Subcutaneous abdominal adipose tissue (tissue), 5 donors: ENCODE measurements at regions not wholly inside any gene's neighbourhood (a gene's known extent, or its start where the extent isn't known, plus 50 kb on each side); places are given as distances from the start of the nearest gene placed in this dataset.
"Not testable (repeated sequence)": the region's sequence is repeated elsewhere in the genome, so short reads cannot be mapped to it uniquely, and the experiment has no call there.

Experiments
- H3K27ac ChIP-seq: one replicate; pipeline ENCODE4 v1.7.0; 2013; ENCODE audit warnings: low read depth, mild to moderate bottlenecking, inconsistent platforms, low read length, moderate library complexity
- H3K27me3 ChIP-seq, 5 donors: one replicate each; pipeline ENCODE4 v1.7.0; 2013; ENCODE audit warnings: low read length in 5 of 5, inconsistent platforms in 1 of 5; ENCODE audit not compliant: control insufficient read depth in 5 of 5, insufficient read depth in 4 of 5
- H3K36me3 ChIP-seq, 5 donors: one replicate each; pipeline ENCODE4 v1.7.0; 2013; ENCODE audit warnings: low read length in 5 of 5; ENCODE audit not compliant: control insufficient read depth in 5 of 5, insufficient read depth in 5 of 5
- H3K4me1 ChIP-seq, 5 donors: one replicate each; pipeline ENCODE4 v1.7.0; 2013; ENCODE audit warnings: low read length in 5 of 5, mild to moderate bottlenecking in 3 of 5, moderate library complexity in 1 of 5; ENCODE audit not compliant: control insufficient read depth in 5 of 5, insufficient read depth in 5 of 5
- H3K4me3 ChIP-seq, 5 donors: one replicate each; pipeline ENCODE4 v1.7.0; 2013; ENCODE audit warnings: low read length in 5 of 5, low read depth in 1 of 5
- H3K9ac ChIP-seq, 5 donors: one replicate each; pipeline ENCODE4 v1.7.0; 2013; ENCODE audit warnings: low read length in 5 of 5, mild to moderate bottlenecking in 4 of 5, moderate library complexity in 3 of 5
- H3K9me3 ChIP-seq, 5 donors: one replicate each; pipeline ENCODE4 v1.7.0; 2013; ENCODE audit warnings: low read length in 5 of 5; ENCODE audit not compliant: control insufficient read depth in 5 of 5
- donor health status: healthy.
- donor health status: healthy.
- donor health status: healthy.
- donor health status: healthy.
- donor health status: healthy.

DNA sequence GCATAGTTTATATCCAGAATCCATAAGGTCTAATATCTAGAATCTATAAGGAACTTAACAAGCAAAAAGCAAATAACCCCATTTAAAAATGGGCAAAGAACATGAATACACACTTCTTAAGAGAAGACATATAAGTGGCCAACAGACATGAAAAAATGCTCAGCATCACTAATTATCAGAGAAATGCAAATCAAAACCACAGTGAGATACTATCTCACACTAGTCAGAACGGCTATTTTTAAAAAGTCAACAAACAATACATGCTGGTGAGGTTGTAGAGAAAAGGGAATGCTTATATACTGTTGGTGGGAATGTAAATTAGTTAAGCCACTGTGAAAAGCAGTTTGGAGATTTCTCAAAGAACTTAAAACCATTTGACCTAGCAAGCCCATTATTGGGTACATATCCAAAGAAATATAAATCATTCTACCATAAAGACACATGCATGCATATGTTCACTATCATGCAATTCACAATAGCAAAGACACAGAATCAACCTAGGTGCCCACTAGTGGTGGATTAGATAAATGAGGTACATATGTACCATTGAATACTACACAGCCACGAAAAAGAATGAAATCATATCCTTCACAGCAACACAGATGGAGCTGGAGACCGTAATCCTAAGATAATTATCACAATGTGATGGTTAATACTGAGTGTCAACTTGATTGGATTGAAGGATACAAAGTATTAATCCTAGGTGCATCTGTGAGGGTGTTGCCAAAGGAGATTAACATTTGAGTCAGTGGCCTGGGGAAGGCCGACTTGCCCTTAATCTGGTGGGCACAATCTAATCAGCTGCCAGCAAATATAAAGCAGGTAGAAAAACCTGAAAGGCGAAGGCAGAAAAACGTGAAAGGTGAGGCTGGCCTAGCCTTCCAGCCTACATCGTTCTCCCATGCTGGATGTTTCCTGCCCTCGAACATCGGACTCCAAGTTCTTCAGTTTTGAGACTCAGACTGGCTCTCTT is 397.2 kb downstream of the NKX6-1 start:
- H3K4me1 ChIP-seq, H3K27me3 ChIP-seq, H3K9me3 ChIP-seq, H3K27ac ChIP-seq, H3K9ac ChIP-seq, H3K36me3 ChIP-seq, H3K4me3 ChIP-seq: not testable (repeated sequence)

DNA sequence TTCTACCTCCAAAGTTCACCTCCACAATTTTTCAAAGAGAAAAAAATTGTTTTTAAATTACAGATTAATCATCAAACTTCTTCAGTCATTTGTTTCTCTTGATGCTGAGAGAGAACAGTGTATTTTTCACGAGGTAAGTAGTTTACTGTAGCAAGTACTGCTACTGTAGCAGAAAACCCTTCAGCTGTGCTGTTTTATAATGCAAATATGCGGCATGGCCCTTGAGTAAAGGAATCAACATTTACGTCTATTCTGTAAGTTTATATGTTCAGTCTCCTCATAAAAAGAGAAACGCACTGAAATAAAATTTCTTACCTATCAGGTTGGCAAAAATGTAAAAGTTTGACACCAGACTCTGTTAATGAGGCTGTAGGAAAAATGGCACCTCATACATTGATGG is 399.0 kb downstream of the NKX6-1 start:
- Histone ChIP-seq H3K27me3 (no peaks in the 10 kb centered on the region), H3K4me1 (no peaks in the 10 kb centered on the region), H3K36me3 (no peaks in the 10 kb centered on the region), H3K9ac (no peak overlapping the region), H3K27ac (no peak overlapping the region), H3K9me3 (no peaks in the 10 kb centered on the region), H3K4me3 (no peak overlapping the region)

DNA sequence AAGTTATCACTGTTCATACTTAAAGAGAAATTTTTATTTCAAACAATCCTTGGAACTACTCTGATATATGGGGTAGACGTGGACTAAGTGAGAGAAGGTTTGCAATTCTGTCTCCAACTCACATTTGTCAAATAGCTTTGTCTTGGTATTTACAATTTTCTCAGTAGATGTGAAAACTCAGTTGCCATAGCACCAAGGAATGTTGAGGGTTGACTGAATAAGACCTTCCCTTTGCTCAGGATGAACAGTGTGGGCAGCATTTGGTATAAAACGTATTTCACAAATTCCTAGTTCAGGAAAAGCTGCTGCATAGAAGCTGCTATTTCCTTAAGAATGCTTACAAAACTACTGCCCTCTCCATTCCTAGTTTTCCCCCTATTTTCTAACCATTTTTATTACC is 399.5 kb downstream of the NKX6-1 start:
- Histone ChIP-seq H3K9me3 (no peaks in the 10 kb centered on the region), H3K9ac (no peak overlapping the region), H3K27me3 (no peaks in the 10 kb centered on the region), H3K4me3 (no peak overlapping the region), H3K36me3 (no peaks in the 10 kb centered on the region), H3K27ac (no peak overlapping the region), H3K4me1 (no peaks in the 10 kb centered on the region)

DNA sequence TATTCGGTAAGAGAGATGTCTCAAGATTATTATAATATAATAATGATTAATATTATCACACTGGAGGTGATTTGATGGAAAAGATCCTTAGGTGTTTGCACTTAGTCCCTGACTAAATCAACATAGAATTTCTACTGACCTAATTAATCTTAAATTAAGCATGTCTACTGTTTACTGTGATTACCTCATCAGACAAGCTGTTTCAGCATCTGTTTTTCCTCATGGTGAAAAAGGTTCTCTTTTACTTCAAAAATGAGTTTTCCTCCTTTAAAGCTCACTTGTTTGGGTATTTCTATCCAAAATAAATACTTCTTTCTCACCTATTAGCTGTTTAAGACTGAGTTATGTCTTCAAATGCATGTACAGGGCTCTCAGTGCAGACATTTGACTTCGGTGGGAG is 407.8 kb downstream of the NKX6-1 start:
- no peak overlapping the region for H3K9ac ChIP-seq
- no peak overlapping the region for H3K27ac ChIP-seq
- no peaks in the 10 kb centered on the region for H3K36me3 ChIP-seq
- H3K4me3 ChIP-seq: no peak overlapping the region
- no peaks in the 10 kb centered on the region for H3K4me1 ChIP-seq
- no peaks in the 10 kb centered on the region for H3K27me3 ChIP-seq
- no peaks in the 10 kb centered on the region for H3K9me3 ChIP-seq

DNA sequence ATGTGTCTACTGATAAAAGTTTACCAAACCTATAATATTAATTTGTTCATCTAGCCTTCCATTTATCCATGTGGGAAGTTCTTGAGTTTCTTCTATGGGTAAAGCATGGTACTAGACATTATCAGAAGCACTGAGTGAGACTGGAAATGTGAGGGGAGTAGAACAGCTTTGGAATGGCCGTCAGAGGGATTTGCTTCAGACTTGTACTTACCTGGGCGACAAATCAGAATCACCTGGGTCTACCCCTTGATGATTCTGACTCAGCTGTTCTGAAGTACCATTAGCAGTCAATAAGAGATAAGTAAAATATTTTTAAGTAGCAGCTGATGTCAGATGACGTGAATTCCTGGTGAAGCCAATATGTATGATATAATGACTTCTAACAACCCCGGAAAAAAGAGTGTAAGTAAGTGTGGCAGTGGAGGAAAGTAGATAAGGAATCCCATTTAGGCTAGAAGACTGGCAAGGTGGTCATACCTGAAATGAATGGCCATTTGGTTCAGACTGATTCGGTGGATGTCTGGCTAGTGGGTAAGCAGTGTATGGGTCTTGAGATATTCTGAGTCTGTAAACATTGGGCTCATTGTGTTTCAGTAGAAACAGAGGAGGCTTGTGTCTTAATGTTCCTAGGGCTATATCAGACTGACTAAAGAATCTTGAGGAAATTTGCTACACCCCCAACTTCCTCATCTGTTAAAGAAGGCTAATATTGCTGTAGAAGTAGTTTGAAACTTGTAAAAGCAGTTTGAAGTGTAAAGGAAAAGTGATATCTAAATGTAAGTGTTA is 409.2 kb downstream of the NKX6-1 start:
- Histone ChIP-seq H3K4me1 (no peaks in the 10 kb centered on the region), H3K27ac (no peak overlapping the region), H3K27me3 (no peaks in the 10 kb centered on the region), H3K36me3 (no peaks in the 10 kb centered on the region), H3K4me3 (no peak overlapping the region), H3K9me3 (no peaks in the 10 kb centered on the region), H3K9ac (no peak overlapping the region)

DNA sequence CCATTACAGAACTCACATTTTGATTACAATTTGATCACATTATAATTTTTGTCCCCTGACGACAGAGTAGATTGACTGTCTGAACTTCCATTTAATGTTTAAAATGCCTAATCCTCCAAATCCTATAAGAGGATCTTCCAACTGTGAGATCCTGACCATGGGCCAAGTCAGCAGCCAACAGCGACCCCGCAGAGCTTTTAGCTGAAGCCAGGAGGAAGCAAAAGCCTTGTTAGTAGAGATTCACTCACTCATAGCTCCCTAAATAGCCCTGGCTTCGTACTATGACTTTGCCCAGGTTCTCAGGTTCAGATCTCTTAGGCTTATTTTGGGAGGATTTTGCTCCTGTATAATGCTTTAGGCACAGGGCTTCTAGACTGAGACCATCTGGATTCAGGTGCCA is 413.1 kb downstream of the NKX6-1 start:
- Histone ChIP-seq H3K9me3 (no peaks in the 10 kb centered on the region), H3K4me1 (no peaks in the 10 kb centered on the region), H3K9ac (no peak overlapping the region), H3K4me3 (no peak overlapping the region), H3K27ac (no peak overlapping the region), H3K27me3 (no peaks in the 10 kb centered on the region), H3K36me3 (no peaks in the 10 kb centered on the region)

DNA sequence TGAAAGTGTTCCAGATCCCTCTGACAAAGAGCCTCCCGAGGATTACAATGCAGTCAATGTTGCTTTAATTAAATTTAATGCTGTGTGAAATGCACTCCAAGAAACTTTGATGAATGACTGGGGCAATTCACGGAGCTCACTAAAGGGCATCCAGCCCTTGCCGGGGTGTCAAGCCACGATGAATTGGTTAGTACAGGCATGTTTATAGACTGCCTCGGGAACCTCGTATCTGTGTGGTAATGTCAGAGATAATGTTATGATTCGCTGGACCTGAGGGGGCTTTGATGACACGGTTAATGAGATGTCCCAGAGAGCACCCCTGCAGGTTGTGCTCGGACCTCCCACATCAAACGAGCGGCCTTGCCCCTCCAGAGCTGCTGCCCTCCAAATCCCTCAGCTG is 428.8 kb downstream of the NKX6-1 start:
- no peak overlapping the region for H3K27ac ChIP-seq
- H3K36me3 ChIP-seq: no peaks in the 10 kb centered on the region
- H3K4me3 ChIP-seq: no peak overlapping the region
- H3K9ac ChIP-seq: no peak overlapping the region
- H3K4me1 ChIP-seq: no peaks in the 10 kb centered on the region
- H3K27me3 ChIP-seq: peaks cover 0 to 3% (median 0%) of the 10 kb centered on the region in 5 donors
- H3K9me3 ChIP-seq: no peaks in the 10 kb centered on the region

DNA sequence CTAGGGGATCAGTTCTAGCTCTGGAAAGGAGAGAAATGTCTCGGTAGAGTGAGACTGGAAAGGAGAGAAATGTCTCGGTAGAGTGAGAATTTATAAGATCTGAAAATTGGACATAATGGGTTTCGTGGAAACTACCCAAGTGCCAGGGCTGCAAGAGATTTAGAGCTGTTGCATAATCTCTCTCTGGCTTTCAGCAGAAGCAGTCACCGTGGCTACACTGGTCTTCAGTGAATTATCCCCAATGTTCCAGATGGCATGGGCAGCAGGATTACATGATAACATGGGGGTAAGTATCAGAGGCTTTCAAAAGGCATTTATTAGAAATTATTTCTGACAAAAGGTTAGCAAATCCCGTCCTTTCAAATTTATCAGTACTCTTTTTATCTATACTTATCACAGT is 435.5 kb downstream of the NKX6-1 start:
- Histone ChIP-seq H3K4me3 (no peak overlapping the region), H3K36me3 (no peaks in the 10 kb centered on the region), H3K9me3 (no peaks in the 10 kb centered on the region), H3K4me1 (no peaks in the 10 kb centered on the region), H3K9ac (no peak overlapping the region), H3K27ac (no peak overlapping the region), H3K27me3 (no peaks in the 10 kb centered on the region)

DNA sequence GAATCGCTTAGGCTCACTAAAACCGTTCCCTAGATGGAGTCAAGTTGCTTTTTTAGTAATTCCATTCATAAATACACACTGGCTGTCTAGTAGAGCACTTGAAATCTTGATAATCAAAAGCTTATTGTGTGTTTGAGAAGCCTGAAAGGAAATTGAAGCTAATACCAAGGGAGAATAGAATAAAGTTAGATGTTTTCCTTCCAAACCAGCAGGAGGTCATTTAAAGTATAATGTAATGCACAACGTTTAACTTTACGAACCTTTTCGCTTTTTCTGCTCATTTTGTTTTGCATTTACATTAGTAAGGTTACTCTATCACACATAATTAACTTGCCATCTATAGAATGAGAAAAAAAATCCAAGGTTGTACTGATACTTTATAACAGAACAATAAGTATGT is 440.9 kb downstream of the NKX6-1 start:
- Histone ChIP-seq H3K27me3 (no peaks in the 10 kb centered on the region), H3K4me3 (no peak overlapping the region), H3K4me1 (no peaks in the 10 kb centered on the region), H3K36me3 (no peaks in the 10 kb centered on the region), H3K9me3 (no peaks in the 10 kb centered on the region), H3K27ac (no peak overlapping the region), H3K9ac (no peak overlapping the region)

DNA sequence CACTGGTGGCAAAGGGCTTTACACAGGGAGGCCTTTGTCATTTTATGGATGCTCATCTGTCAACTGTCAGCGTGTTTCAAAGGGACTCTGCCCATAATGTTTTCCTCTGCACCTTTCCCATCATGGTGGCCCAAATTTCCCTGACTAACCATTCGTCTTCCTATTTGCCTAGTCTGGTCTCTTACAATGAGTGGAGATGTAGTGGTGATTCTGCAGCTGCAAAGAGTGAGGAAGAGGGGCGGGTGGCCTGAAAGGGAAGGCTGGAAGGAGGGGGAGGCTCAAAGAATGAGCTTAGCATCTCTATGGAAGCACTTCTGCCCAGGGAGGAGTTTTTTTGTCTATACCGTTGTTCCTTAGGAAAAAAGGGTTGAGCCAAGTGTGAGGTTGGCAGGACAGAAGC is 447.5 kb downstream of the NKX6-1 start:
- peaks cover 0 to 3% (median 0%) of the 10 kb centered on the region in 5 donors for H3K9me3 ChIP-seq
- no peaks in the 10 kb centered on the region for H3K36me3 ChIP-seq
- no peaks in the 10 kb centered on the region for H3K4me1 ChIP-seq
- H3K27me3 ChIP-seq: no peaks in the 10 kb centered on the region
- H3K27ac ChIP-seq: no peak overlapping the region
- no peak overlapping the region for H3K9ac ChIP-seq
- no peak overlapping the region for H3K4me3 ChIP-seq
